ENCODE measurements at regions not wholly inside any gene's neighbourhood (a gene's known extent, or its start where the extent isn't known, plus 50 kb on each side); places are given as distances from the start of the nearest gene placed in this dataset.

GRCh38 chr2:216791303-216791702 lies 68.6 kb downstream of the TNP1 start:
- TF ChIP-seq, protein P1, sequence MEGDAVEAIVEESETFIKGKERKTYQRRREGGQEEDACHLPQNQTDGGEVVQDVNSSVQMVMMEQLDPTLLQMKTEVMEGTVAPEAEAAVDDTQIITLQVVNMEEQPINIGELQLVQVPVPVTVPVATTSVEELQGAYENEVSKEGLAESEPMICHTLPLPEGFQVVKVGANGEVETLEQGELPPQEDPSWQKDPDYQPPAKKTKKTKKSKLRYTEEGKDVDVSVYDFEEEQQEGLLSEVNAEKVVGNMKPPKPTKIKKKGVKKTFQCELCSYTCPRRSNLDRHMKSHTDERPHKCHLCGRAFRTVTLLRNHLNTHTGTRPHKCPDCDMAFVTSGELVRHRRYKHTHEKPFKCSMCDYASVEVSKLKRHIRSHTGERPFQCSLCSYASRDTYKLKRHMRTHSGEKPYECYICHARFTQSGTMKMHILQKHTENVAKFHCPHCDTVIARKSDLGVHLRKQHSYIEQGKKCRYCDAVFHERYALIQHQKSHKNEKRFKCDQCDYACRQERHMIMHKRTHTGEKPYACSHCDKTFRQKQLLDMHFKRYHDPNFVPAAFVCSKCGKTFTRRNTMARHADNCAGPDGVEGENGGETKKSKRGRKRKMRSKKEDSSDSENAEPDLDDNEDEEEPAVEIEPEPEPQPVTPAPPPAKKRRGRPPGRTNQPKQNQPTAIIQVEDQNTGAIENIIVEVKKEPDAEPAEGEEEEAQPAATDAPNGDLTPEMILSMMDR (IDR thresholded peaks at IDR 0.05 in 8 of 11, conservative IDR thresholded peaks at IDR 0.05 in 3 of 11) = no peak
- no peak for TF ChIP-seq POLR2AphosphoS5 (IDR thresholded peaks at IDR 0.05)

Data from spleen (tissue), 7 donors.